IMR-90 (cell line): ENCODE measurements at regions not wholly inside any gene's neighbourhood (a gene's known extent, or its start where the extent isn't known, plus 50 kb on each side); places are given as distances from the start of the nearest gene placed in this dataset.

ENCODE experiments used
- ATAC-seq: fragments of 200-7000 bp; cut with Tn5 transposase; 2 replicates; pipeline ENCODE4 v1.9.1; 2020; ENCODE audit warnings: low read depth, mild to moderate bottlenecking, moderate library complexity
- BruUV-seq: library from RNA; stranded (reverse); fragments of 400-500 nt; replicated peaks from 2 replicates; lab custom pipeline; 2021; lab: Mats Ljungman, UMichigan
- CTCF ChIA-PET: fragments of 300-600 bp; formaldehyde crosslinking; extraction: SDS; loops from one replicate; lab custom pipeline; 2021; ENCODE audit warnings: antibody characterized with exemption; lab: Yijun Ruan, JAX
- POLR2A ChIA-PET: fragments of 300-600 bp; sonication (Branson Sonifier 250); formaldehyde crosslinking; loops from one replicate; lab custom pipeline; 2022; ENCODE audit warnings: antibody characterized with exemption; ENCODE audit not compliant: unreplicated experiment; lab: Charles Lee
- DNase-seq: peaks from one replicate; pipeline ENCODE4 v3.0.0; 2013
- H2AFZ ChIP-seq: replicated peaks from 2 replicates; pipeline ENCODE3; 2013; ENCODE audit warnings: low read length, mild to moderate bottlenecking; ENCODE audit not compliant: poor library complexity
- H2AK5ac ChIP-seq: 2 replicates; pipeline ENCODE4 v1.6.1; 2013; ENCODE audit warnings: low read depth, low read length, inconsistent platforms
- H2AK9ac ChIP-seq: replicated peaks from 2 replicates; pipeline ENCODE3; 2013; ENCODE audit warnings: mild to moderate bottlenecking, low read depth, low read length, moderate library complexity; ENCODE audit not compliant: poor library complexity
- H2BK120ac ChIP-seq: 2 replicates; pipeline ENCODE4 v1.6.1; 2013; ENCODE audit warnings: low read depth, low read length, inconsistent platforms
- H2BK15ac ChIP-seq: 3 replicates; pipeline ENCODE4 v1.6.1; 2013; ENCODE audit warnings: low read depth, low read length, inconsistent platforms
- H2BK20ac ChIP-seq: 2 replicates; pipeline ENCODE4 v1.6.1; 2013; ENCODE audit warnings: low read depth, mild to moderate bottlenecking, inconsistent platforms, low read length, moderate library complexity
- H2BK5ac ChIP-seq: 2 replicates; pipeline ENCODE4 v1.6.1; 2013; ENCODE audit warnings: mild to moderate bottlenecking, low read depth, low read length, inconsistent platforms; ENCODE audit not compliant: poor library complexity, severe bottlenecking
- H3K14ac ChIP-seq: replicated peaks from 2 replicates; pipeline ENCODE4 v1.6.1; 2013; ENCODE audit warnings: low read depth, low read length, inconsistent platforms
- H3K18ac ChIP-seq: 2 replicates; pipeline ENCODE4 v1.6.1; 2013; ENCODE audit warnings: low read depth, low read length, control low read depth
- H3K23ac ChIP-seq: 2 replicates; pipeline ENCODE4 v1.6.1; 2013; ENCODE audit warnings: low read depth, low read length, inconsistent platforms
- H3K27ac ChIP-seq: 2 replicates; pipeline ENCODE4 v1.5.1; 2013; ENCODE audit warnings: mild to moderate bottlenecking, control low read depth, low read length; ENCODE audit not compliant: insufficient read depth
- H3K27me3 ChIP-seq: 2 replicates; pipeline ENCODE4 v1.6.1; 2013; ENCODE audit warnings: low read length; ENCODE audit not compliant: control insufficient read depth, insufficient read depth
- H3K36me3 ChIP-seq: 2 replicates; pipeline ENCODE4 v1.6.1; 2013; ENCODE audit warnings: low read length, mixed read lengths; ENCODE audit not compliant: control insufficient read depth, insufficient read depth
- H3K4ac ChIP-seq: 2 replicates; pipeline ENCODE4 v1.6.1; 2013; ENCODE audit warnings: low read depth, low read length, inconsistent platforms
- H3K4me1 ChIP-seq: 2 replicates; pipeline ENCODE4 v1.6.1; 2013; ENCODE audit warnings: low read length, mixed read lengths; ENCODE audit not compliant: control insufficient read depth, insufficient read depth
- H3K4me2 ChIP-seq: 2 replicates; pipeline ENCODE4 v1.6.1; 2013; ENCODE audit warnings: low read depth, mild to moderate bottlenecking, control low read depth, low read length, moderate library complexity
- H3K4me3 ChIP-seq: 2 replicates; pipeline ENCODE4 v1.5.1; 2013; ENCODE audit warnings: low read depth, mild to moderate bottlenecking, control low read depth, low read length, moderate library complexity; ENCODE audit not compliant: insufficient read depth
- H3K56ac ChIP-seq: 2 replicates; pipeline ENCODE4 v1.6.1; 2013; ENCODE audit warnings: low read length, inconsistent platforms; ENCODE audit not compliant: insufficient read depth; ENCODE audit errors: extremely low read depth
- H3K79me1 ChIP-seq, 2 experiments: 2 replicates each; pipeline ENCODE4 v1.6.1; 2013; ENCODE audit warnings: low read length in 2 of 2, inconsistent platforms in 1 of 2, low read depth in 1 of 2
- H3K9ac ChIP-seq: 2 replicates; pipeline ENCODE4 v1.6.1; 2013; ENCODE audit warnings: low read depth, low read length, control low read depth
- H3K9me1 ChIP-seq: 2 replicates; pipeline ENCODE4 v1.6.1; 2013; ENCODE audit warnings: low read length, inconsistent platforms; ENCODE audit not compliant: insufficient read depth
- H3K9me3 ChIP-seq: 2 replicates; pipeline ENCODE4 v1.6.1; 2013; ENCODE audit warnings: low read length; ENCODE audit not compliant: control insufficient read depth, insufficient read depth
- H4K20me1 ChIP-seq: 2 replicates; pipeline ENCODE4 v1.6.1; 2013; ENCODE audit warnings: low read length, inconsistent platforms; ENCODE audit not compliant: insufficient read depth
- H4K5ac ChIP-seq: 2 replicates; pipeline ENCODE4 v1.6.1; 2013; ENCODE audit warnings: mild to moderate bottlenecking, low read depth, low read length, control low read depth
- H4K8ac ChIP-seq, 2 experiments: 2 replicates each; pipeline ENCODE4 v1.6.1; 2013; ENCODE audit warnings: low read depth in 2 of 2, low read length in 2 of 2, control low read depth in 1 of 2, inconsistent platforms in 1 of 2
- H4K91ac ChIP-seq: 2 replicates; pipeline ENCODE4 v1.6.1; 2013; ENCODE audit warnings: low read depth, low read length, inconsistent platforms; ENCODE audit not compliant: insufficient read depth
- BHLHE40 ChIP-seq: fragments of 150-350 bp; IDR thresholded peaks from 2 replicates; pipeline ENCODE4 v1.6.1; 2016; ENCODE audit warnings: mild to moderate bottlenecking, low read depth, low read length
- CEBPB ChIP-seq: IDR thresholded peaks from 2 replicates; pipeline ENCODE4 v1.6.1; 2012; ENCODE audit warnings: low read depth, low read length, improper control_type of control experiment
- CHD1 ChIP-seq: IDR thresholded peaks from 2 replicates; pipeline ENCODE4 v1.6.1; 2012; ENCODE audit warnings: low read depth, low read length, improper control_type of control experiment
- CTCF ChIP-seq: conservative IDR thresholded peaks from 2 replicates; pipeline ENCODE4 v1.5.1; 2012; ENCODE audit warnings: mild to moderate bottlenecking, low read depth, low read length, improper control_type of control experiment
- FOS ChIP-seq: fragments of 150-350 bp; IDR thresholded peaks from 2 replicates; pipeline ENCODE4 v1.6.1; 2016; ENCODE audit warnings: low read depth, low read length
- MAFK ChIP-seq: IDR thresholded peaks from 2 replicates; pipeline ENCODE4 v1.6.1; 2012; ENCODE audit warnings: low read depth, low read length, improper control_type of control experiment
- MAZ ChIP-seq: IDR thresholded peaks from 2 replicates; pipeline ENCODE4 v1.6.1; 2012; ENCODE audit warnings: low read depth, mild to moderate bottlenecking, low read length, improper control_type of control experiment, moderate library complexity, borderline replicate concordance
- MXI1 ChIP-seq: IDR thresholded peaks from 2 replicates; pipeline ENCODE4 v1.6.1; 2012; ENCODE audit warnings: low read depth, mild to moderate bottlenecking, low read length, moderate library complexity, borderline replicate concordance
- NFE2L2 ChIP-seq: fragments of 150-350 bp; IDR thresholded peaks from 2 replicates; pipeline ENCODE4 v1.6.1; 2016; ENCODE audit warnings: low read depth, mild to moderate bottlenecking, low read length
- POLR2A ChIP-seq: IDR thresholded peaks from 2 replicates; pipeline ENCODE4 v1.6.1; 2012; ENCODE audit warnings: mild to moderate bottlenecking, low read depth, low read length
- RAD21 ChIP-seq: IDR thresholded peaks from 2 replicates; pipeline ENCODE4 v1.6.1; 2012; ENCODE audit warnings: low read length, improper control_type of control experiment
- RCOR1 ChIP-seq: IDR thresholded peaks from 2 replicates; pipeline ENCODE4 v1.6.1; 2012; ENCODE audit warnings: mild to moderate bottlenecking, low read length, improper control_type of control experiment; ENCODE audit not compliant: insufficient replicate concordance
- RFX5 ChIP-seq: IDR thresholded peaks from 2 replicates; pipeline ENCODE4 v1.8.0; 2012; ENCODE audit warnings: low read depth, mild to moderate bottlenecking, low read length, moderate library complexity
- SMC3 ChIP-seq: fragments of 150-350 bp; IDR thresholded peaks from 2 replicates; pipeline ENCODE4 v1.6.1; 2016; ENCODE audit warnings: low read depth, mild to moderate bottlenecking, antibody characterized with exemption, low read length, moderate library complexity
- WGBS, 2 experiments: methylation state at CpG; one replicate each; pipeline versions ENCODE4 v1.1.5 to v1.1.7; 2013; ENCODE audit warnings: missing lambda C conversion rate in 2 of 2; ENCODE audit not compliant: insufficient read length in 1 of 2; ENCODE audit errors: extremely low coverage in 2 of 2; 5-methylcytosine and 5-hydroxymethylcytosine counted together
- dilution Hi-C: fragments of 300-500 bp; cut with HindIII; formaldehyde crosslinking; loops from one replicate; pipeline ENCODE4 v1.14.3; 2018; ENCODE audit warnings: low sequenced_read_pairs; ENCODE audit not compliant: unreplicated experiment
- in situ Hi-C: fragments of 300-500 bp; cut with MboI; formaldehyde crosslinking; loops from 3 replicates; pipeline ENCODE4 v1.14.3; 2019; ENCODE audit warnings: low sequenced_read_pairs, inconsistent platforms, mixed read lengths
- intact Hi-C: fragments of 100-400 bp; cut with micrococcal nuclease; formaldehyde crosslinking; loops from 2 replicates; pipeline ENCODE4 v1.10.0; 2022
- TF ChIP-seq, protein P1 (sequence below): fragments of 150-350 bp; IDR thresholded peaks from 2 replicates; pipeline ENCODE4 v1.6.1; 2017; ENCODE audit warnings: mild to moderate bottlenecking, antibody characterized with exemption, low read length, low read depth
- TF ChIP-seq, protein P2 (sequence below): fragments of 150-350 bp; IDR thresholded peaks from 2 replicates; pipeline ENCODE4 v1.6.1; 2016; ENCODE audit warnings: low read depth, mild to moderate bottlenecking, low read length, moderate library complexity, borderline replicate concordance

DNA sequence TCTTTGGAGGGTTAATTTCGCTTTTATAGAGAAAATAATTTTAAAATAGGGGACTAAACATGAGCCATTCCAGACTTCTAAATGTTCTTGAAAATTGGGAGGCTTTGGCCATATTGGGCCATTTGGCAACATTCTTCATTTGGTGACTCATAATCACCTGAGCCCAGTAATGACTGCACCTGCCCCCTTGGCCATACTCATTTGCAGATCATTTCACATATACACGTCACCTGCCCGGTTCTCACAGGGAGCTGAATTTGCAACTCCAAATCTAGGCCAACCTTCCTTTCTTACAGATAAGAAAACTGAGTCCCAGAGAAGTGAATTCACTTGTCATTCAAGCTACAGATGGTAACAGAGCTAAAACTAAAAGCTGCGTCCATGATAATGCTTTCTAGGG lies 289.7 kb downstream of the EPHA4 start:
- DNase-seq (no peak), ATAC-seq (no peak)
- Histone ChIP-seq H4K20me1 (no peaks in the 10 kb centered on the region), H3K27ac (no peak overlapping the region), H3K4ac (no peak overlapping the region), H3K4me1 (peaks cover 1% of the 10 kb centered on the region; the same call in 1 of the 2 replicates), H3K36me3 (no peaks in the 10 kb centered on the region), H2BK5ac (no peak overlapping the region), H2AK5ac (no peak overlapping the region), H3K79me1 (no peaks in the 10 kb centered on the region), H3K14ac (no peak overlapping the region), H4K8ac (no peak overlapping the region), H2AFZ (no peak overlapping the region), H2AK9ac (no peak overlapping the region), H4K91ac (no peak overlapping the region), H3K27me3 (no peaks in the 10 kb centered on the region; the same call in 1 of the 2 replicates), H4K5ac (no peak overlapping the region), H2BK120ac (no peak overlapping the region), H3K4me3 (no peak overlapping the region), H3K9me1 (no peaks in the 10 kb centered on the region), H2BK20ac (no peak overlapping the region), H3K9me3 (no peaks in the 10 kb centered on the region), H2BK15ac (no peak overlapping the region), H3K4me2 (no peak overlapping the region), H3K18ac (no peak overlapping the region), H3K9ac (no peak overlapping the region), H3K23ac (no peak overlapping the region), H3K56ac (no peak overlapping the region)
- in situ Hi-C loops: no loop called here
- POLR2A ChIA-PET: no interaction called here
- intact Hi-C loops: loop anchor here (5.0 kb wide), 1 partner anchor 290 kb away; the partner anchor contains the start of gene EPHA4
- no CpG with 5 or more reads among the region's 4 CpGs for WGBS, 2 experiments
- BruUV-seq: no TSS peak
- dilution Hi-C loops: no loop called here
- CTCF ChIA-PET: interaction anchor here (0.8 kb wide), 1 partner anchor 10 kb away, joined by 4 read pairs; no protein-coding TSS in a partner anchor
- TF ChIP-seq BHLHE40 (no peak), CHD1 (no peak), CTCF (no peak), RFX5 (no peak), FOS (no peak), CEBPB (no peak), POLR2A (no peak), SMC3 (no peak), MAFK (no peak), RAD21 (no peak), RCOR1 (no peak), NFE2L2 (no peak), MAZ (no peak), MXI1 (no peak)
- TF ChIP-seq, protein P1, sequence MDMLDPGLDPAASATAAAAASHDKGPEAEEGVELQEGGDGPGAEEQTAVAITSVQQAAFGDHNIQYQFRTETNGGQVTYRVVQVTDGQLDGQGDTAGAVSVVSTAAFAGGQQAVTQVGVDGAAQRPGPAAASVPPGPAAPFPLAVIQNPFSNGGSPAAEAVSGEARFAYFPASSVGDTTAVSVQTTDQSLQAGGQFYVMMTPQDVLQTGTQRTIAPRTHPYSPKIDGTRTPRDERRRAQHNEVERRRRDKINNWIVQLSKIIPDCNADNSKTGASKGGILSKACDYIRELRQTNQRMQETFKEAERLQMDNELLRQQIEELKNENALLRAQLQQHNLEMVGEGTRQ: no peak
- TF ChIP-seq, protein P2, sequence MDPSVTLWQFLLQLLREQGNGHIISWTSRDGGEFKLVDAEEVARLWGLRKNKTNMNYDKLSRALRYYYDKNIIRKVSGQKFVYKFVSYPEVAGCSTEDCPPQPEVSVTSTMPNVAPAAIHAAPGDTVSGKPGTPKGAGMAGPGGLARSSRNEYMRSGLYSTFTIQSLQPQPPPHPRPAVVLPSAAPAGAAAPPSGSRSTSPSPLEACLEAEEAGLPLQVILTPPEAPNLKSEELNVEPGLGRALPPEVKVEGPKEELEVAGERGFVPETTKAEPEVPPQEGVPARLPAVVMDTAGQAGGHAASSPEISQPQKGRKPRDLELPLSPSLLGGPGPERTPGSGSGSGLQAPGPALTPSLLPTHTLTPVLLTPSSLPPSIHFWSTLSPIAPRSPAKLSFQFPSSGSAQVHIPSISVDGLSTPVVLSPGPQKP: no peak
